Karpas-422 (cell line): ENCODE measurements at regions not wholly inside any gene's neighbourhood (a gene's known extent, or its start where the extent isn't known, plus 50 kb on each side); places are given as distances from the start of the nearest gene placed in this dataset.
A peak's percentile ranks its signal among the peaks of the same experiment; 100 is the strongest.

ENCODE experiments used
- DNase-seq: peaks from one replicate; pipeline ENCODE4 v3.0.0-alpha.2; 2015
- H2AFZ ChIP-seq: fragments of 200-600 bp; sonication (generic); 2 replicates; pipeline ENCODE4 v1.6.1; 2014; ENCODE audit warnings: antibody characterized with exemption, low read length, mixed read lengths
- H3K27ac ChIP-seq: fragments of 200-600 bp; sonication (generic); 2 replicates; pipeline ENCODE4 v1.5.1; 2014; ENCODE audit warnings: mild to moderate bottlenecking, low read length, moderate library complexity
- H3K27me3 ChIP-seq: fragments of 200-600 bp; sonication (generic); 2 replicates; pipeline ENCODE4 v1.6.1; 2014; ENCODE audit warnings: low read length, mixed read lengths
- H3K36me3 ChIP-seq: fragments of 200-600 bp; sonication (generic); 2 replicates; pipeline ENCODE4 v1.6.1; 2014; ENCODE audit warnings: low read length, mixed read lengths; ENCODE audit not compliant: insufficient read depth
- H3K4me1 ChIP-seq: fragments of 200-600 bp; sonication (generic); 2 replicates; pipeline ENCODE4 v1.6.1; 2014; ENCODE audit warnings: mild to moderate bottlenecking, low read length, mixed read lengths
- H3K4me2 ChIP-seq: fragments of 200-600 bp; sonication (generic); 2 replicates; pipeline ENCODE4 v1.6.1; 2014; ENCODE audit warnings: low read length, low read depth, mild to moderate bottlenecking; ENCODE audit not compliant: poor library complexity, severe bottlenecking
- H3K4me3 ChIP-seq: fragments of 200-600 bp; sonication (generic); 2 replicates; pipeline ENCODE4 v1.5.1; 2014; ENCODE audit warnings: mild to moderate bottlenecking, antibody characterized with exemption, low read length, mixed read lengths
- H3K79me2 ChIP-seq: fragments of 200-600 bp; sonication (generic); 2 replicates; pipeline ENCODE4 v1.6.1; 2014; ENCODE audit warnings: mild to moderate bottlenecking, low read length, mixed read lengths
- H3K9ac ChIP-seq: fragments of 200-600 bp; sonication (generic); 2 replicates; pipeline ENCODE4 v1.6.0; 2014; ENCODE audit warnings: low read length
- H3K9me2 ChIP-seq: fragments of 200-600 bp; sonication (generic), shearing (Covaris generic); replicated peaks from 2 replicates; pipeline ENCODE4 v1.6.0; 2014; ENCODE audit warnings: mild to moderate bottlenecking, low read length, moderate library complexity; ENCODE audit not compliant: insufficient read depth
- H3K9me3 ChIP-seq: fragments of 300-700, 200-600 bp; sonication (generic); 2 replicates; pipeline ENCODE4 v1.6.1; 2014; ENCODE audit warnings: low read length, mixed read lengths
- H4K20me1 ChIP-seq: fragments of 200-600 bp; sonication (generic); 2 replicates; pipeline ENCODE4 v1.6.1; 2014; ENCODE audit warnings: mild to moderate bottlenecking, antibody characterized with exemption, low read length, low read depth; ENCODE audit not compliant: insufficient read depth

- Histone ChIP-seq H3K4me2 (no peak overlapping the region), H3K4me3 (no peak overlapping the region), H3K9me2 (no peaks in the 10 kb centered on the region), H3K27me3 (no peaks in the 10 kb centered on the region), H3K36me3 (no peaks in the 10 kb centered on the region; the same call in 1 of the 2 replicates), H4K20me1 (no peaks in the 10 kb centered on the region), H3K4me1 (no peaks in the 10 kb centered on the region), H2AFZ (no peak overlapping the region), H3K79me2 (no peaks in the 10 kb centered on the region), H3K9ac (no peak overlapping the region), H3K9me3 (no peaks in the 10 kb centered on the region), H3K27ac (no peak overlapping the region)
- DNase-seq = no peak
These were observed 376.3 kb downstream of the PDCD6IP start for GRCh38 chr3:34174740-34175139.

- Histone ChIP-seq H3K36me3 (no peaks in the 10 kb centered on the region; the same call in 1 of the 2 replicates), H3K4me3 (no peak overlapping the region), H3K79me2 (no peaks in the 10 kb centered on the region), H3K27ac (no peak overlapping the region), H3K4me1 (no peaks in the 10 kb centered on the region), H2AFZ (0 out of 2 replicates have a peak overlapping the region, but pooled peaks have one; percentile 7), H3K9me3 (no peaks in the 10 kb centered on the region), H3K9ac (no peak overlapping the region), H3K4me2 (no peak overlapping the region), H3K27me3 (no peaks in the 10 kb centered on the region), H4K20me1 (no peaks in the 10 kb centered on the region), H3K9me2 (no peaks in the 10 kb centered on the region)
- no peak for DNase-seq
These were observed 377.3 kb downstream of the PDCD6IP start for GRCh38 chr3:34175636-34176176.

- no peak overlapping the region for H3K9ac ChIP-seq
- DNase-seq = no peak
- no peaks in the 10 kb centered on the region for H3K9me3 ChIP-seq
- no peak overlapping the region for H3K27ac ChIP-seq
- no peak overlapping the region for H3K4me2 ChIP-seq
- no peaks in the 10 kb centered on the region; the same call in 1 of the 2 replicates for H3K36me3 ChIP-seq
- H3K27me3 ChIP-seq = no peaks in the 10 kb centered on the region
- H3K9me2 ChIP-seq = no peaks in the 10 kb centered on the region
- no peaks in the 10 kb centered on the region for H3K4me1 ChIP-seq
- no peak overlapping the region for H2AFZ ChIP-seq
- H4K20me1 ChIP-seq = no peaks in the 10 kb centered on the region
- H3K79me2 ChIP-seq = no peaks in the 10 kb centered on the region
- H3K4me3 ChIP-seq = no peak overlapping the region
These were observed 378.3 kb downstream of the PDCD6IP start for GRCh38 chr3:34176723-34177122.

- H3K36me3 ChIP-seq = no peaks in the 10 kb centered on the region; the same call in 1 of the 2 replicates
- no peak overlapping the region for H3K4me2 ChIP-seq
- DNase-seq = no peak
- H3K27ac ChIP-seq = no peak overlapping the region
- H3K79me2 ChIP-seq = no peaks in the 10 kb centered on the region
- no peaks in the 10 kb centered on the region for H4K20me1 ChIP-seq
- H3K9ac ChIP-seq = no peak overlapping the region
- no peak overlapping the region for H2AFZ ChIP-seq
- H3K4me3 ChIP-seq = no peak overlapping the region
- H3K9me3 ChIP-seq = no peaks in the 10 kb centered on the region
- H3K27me3 ChIP-seq = no peaks in the 10 kb centered on the region
- no peaks in the 10 kb centered on the region for H3K9me2 ChIP-seq
- no peaks in the 10 kb centered on the region for H3K4me1 ChIP-seq
These were observed 380.0 kb downstream of the PDCD6IP start for GRCh38 chr3:34178415-34178814.

GRCh38 chr3:34179716-34180115 lies 381.3 kb downstream of the PDCD6IP start:
- H3K27me3 ChIP-seq = no peaks in the 10 kb centered on the region
- H3K27ac ChIP-seq = no peak overlapping the region
- H3K9me3 ChIP-seq = no peaks in the 10 kb centered on the region
- H2AFZ ChIP-seq = no peak overlapping the region
- no peaks in the 10 kb centered on the region for H4K20me1 ChIP-seq
- H3K4me1 ChIP-seq = peaks cover 3% of the 10 kb centered on the region
- H3K4me2 ChIP-seq = no peak overlapping the region
- H3K36me3 ChIP-seq = no peaks in the 10 kb centered on the region
- H3K4me3 ChIP-seq = no peak overlapping the region
- H3K9ac ChIP-seq = no peak overlapping the region
- H3K9me2 ChIP-seq = no peaks in the 10 kb centered on the region
- no peaks in the 10 kb centered on the region for H3K79me2 ChIP-seq
- no peak for DNase-seq

GRCh38 chr3:34180532-34180931 lies 382.1 kb downstream of the PDCD6IP start:
- no peaks in the 10 kb centered on the region for H4K20me1 ChIP-seq

GRCh38 chr3:34183114-34183513 lies 384.7 kb downstream of the PDCD6IP start:
- Histone ChIP-seq H3K9me2 (no peaks in the 10 kb centered on the region; the same call in 1 of the 2 replicates), H3K79me2 (no peaks in the 10 kb centered on the region), H3K27ac (no peak overlapping the region), H3K36me3 (no peaks in the 10 kb centered on the region), H3K4me3 (no peak overlapping the region), H2AFZ (no peak overlapping the region), H4K20me1 (no peaks in the 10 kb centered on the region), H3K9ac (no peak overlapping the region), H3K27me3 (no peaks in the 10 kb centered on the region), H3K4me2 (no peak overlapping the region), H3K4me1 (peaks cover 20% of the 10 kb centered on the region), H3K9me3 (no peaks in the 10 kb centered on the region)
- DNase-seq = no peak

More at GRCh38 chr3:34180532-34180931, 382.1 kb downstream of the PDCD6IP start:
- no peak overlapping the region for H3K4me3 ChIP-seq
- no peaks in the 10 kb centered on the region for H3K9me2 ChIP-seq
- no peak overlapping the region for H3K4me2 ChIP-seq
- H3K36me3 ChIP-seq = no peaks in the 10 kb centered on the region
- H3K27ac ChIP-seq = no peak overlapping the region
- no peaks in the 10 kb centered on the region for H3K9me3 ChIP-seq
- DNase-seq = no peak
- no peak overlapping the region for H2AFZ ChIP-seq
- H3K9ac ChIP-seq = no peak overlapping the region
- peaks cover 11% of the 10 kb centered on the region for H3K4me1 ChIP-seq
- no peaks in the 10 kb centered on the region for H3K79me2 ChIP-seq
- H3K27me3 ChIP-seq = no peaks in the 10 kb centered on the region

- H3K27ac ChIP-seq = no peak overlapping the region
- no peaks in the 10 kb centered on the region; the same call in 1 of the 2 replicates for H3K9me2 ChIP-seq
- no peak overlapping the region for H2AFZ ChIP-seq
- no peak for DNase-seq
- H4K20me1 ChIP-seq = no peaks in the 10 kb centered on the region
- H3K4me3 ChIP-seq = no peak overlapping the region
- no peaks in the 10 kb centered on the region for H3K79me2 ChIP-seq
- H3K4me1 ChIP-seq = peaks cover 20% of the 10 kb centered on the region
- H3K4me2 ChIP-seq = no peak overlapping the region
- no peak overlapping the region for H3K9ac ChIP-seq
- no peaks in the 10 kb centered on the region for H3K9me3 ChIP-seq
- no peaks in the 10 kb centered on the region for H3K36me3 ChIP-seq
- H3K27me3 ChIP-seq = peaks cover under 1% of the 10 kb centered on the region; the same call in 1 of the 2 replicates
These were observed 385.3 kb downstream of the PDCD6IP start for GRCh38 chr3:34183611-34184340.
